GM12873 (cell line): ENCODE measurements at regions not wholly inside any gene's neighbourhood (a gene's known extent, or its start where the extent isn't known, plus 50 kb on each side); places are given as distances from the start of the nearest gene placed in this dataset.

Source experiments
- CTCF ChIP-seq: IDR thresholded peaks from 2 replicates; pipeline ENCODE4 v1.5.1; 2012; ENCODE audit warnings: low read depth, mild to moderate bottlenecking, moderate library complexity, low read length, control low read depth; ENCODE audit not compliant: insufficient read depth; ENCODE audit errors: missing control alignments

GRCh38 chr9:7341571-7341970 is 458.0 kb downstream of the DMAC1 start:
- no peak for TF ChIP-seq CTCF

GRCh38 chr9:7340451-7340850 is 459.1 kb downstream of the DMAC1 start:
- TF ChIP-seq CTCF, result no peak

- no peak for TF ChIP-seq CTCF
Observed at GRCh38 chr9:7338586-7339281, 460.8 kb downstream of the DMAC1 start.

DNA sequence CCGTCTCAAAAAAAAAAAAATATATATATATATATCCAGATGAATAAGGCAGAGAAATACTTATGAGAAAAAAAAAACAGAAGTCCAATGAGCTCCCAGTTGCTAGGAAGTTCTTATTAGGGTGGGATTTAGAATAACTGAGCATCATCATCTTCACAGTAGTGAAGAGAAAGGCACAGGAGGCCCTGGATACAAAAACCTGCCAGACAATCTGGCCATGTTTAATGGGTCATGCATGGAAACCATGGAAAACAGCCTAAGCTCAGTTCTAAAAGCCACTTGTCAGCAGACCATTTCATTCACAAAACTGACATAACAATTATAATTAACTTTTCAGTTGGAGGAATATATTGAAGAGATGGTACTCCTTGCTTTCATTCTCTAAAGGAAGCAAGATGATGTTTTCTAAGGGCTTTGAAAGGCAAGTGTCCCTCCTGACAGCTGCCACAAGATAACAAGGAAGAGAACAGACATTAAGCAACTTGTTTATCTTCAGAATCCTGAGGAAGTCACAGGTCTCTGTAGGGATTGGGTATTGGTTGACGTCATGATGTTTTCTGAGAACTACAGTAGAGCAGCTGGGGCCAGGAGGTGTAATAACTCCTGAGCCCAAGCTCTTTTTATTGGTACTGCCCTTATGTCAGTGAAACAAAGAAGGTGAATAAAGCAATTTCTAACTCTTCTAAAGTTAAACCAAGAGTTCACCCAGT is 463.1 kb downstream of the DMAC1 start:
- TF ChIP-seq CTCF, result no peak

- no peak for TF ChIP-seq CTCF
Observed at GRCh38 chr9:7333719-7334118, 465.9 kb downstream of the DMAC1 start.

GRCh38 chr9:7332780-7333179 is 466.8 kb downstream of the DMAC1 start:
- no peak for TF ChIP-seq CTCF

DNA sequence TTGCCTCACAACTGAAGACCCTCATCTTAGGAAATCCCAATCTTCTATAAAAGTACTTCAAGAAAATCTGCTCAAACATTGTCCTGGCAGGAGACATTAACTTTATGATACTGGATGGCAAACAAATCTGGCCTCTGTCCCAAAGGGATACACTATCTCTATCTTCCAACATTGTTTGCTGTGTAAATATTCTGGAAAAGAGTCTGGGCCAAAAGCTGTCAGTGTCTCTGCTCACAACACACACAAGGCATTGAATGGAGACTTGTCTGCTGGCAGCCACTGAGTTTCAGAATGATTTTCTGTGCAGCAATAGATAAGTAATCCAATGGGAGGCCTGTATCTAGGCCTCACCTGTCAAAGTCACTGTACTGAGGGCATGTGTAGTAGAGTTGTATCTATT is 471.1 kb downstream of the DMAC1 start:
- no peak for TF ChIP-seq CTCF
